Progenitor cell of endocrine pancreas (in vitro differentiated cells): ENCODE measurements at regions not wholly inside any gene's neighbourhood (a gene's known extent, or its start where the extent isn't known, plus 50 kb on each side); places are given as distances from the start of the nearest gene placed in this dataset.

Experiments used
- DNase-seq: peaks from one replicate; pipeline ENCODE4 v3.0.0; 2021; ENCODE audit warnings: low spot score; ENCODE audit not compliant: unreplicated experiment
- H3K27ac Mint-ChIP-seq: 2 replicates; pipeline ENCODE4 v1.8.0; 2021; ENCODE audit warnings: mild to moderate bottlenecking, moderate library complexity, mixed read lengths
- H3K27me3 Mint-ChIP-seq: 2 replicates; pipeline ENCODE4 v1.8.0; 2021; ENCODE audit warnings: mixed read lengths
- H3K36me3 Mint-ChIP-seq: 2 replicates; pipeline ENCODE4 v1.8.0; 2022; ENCODE audit warnings: mixed read lengths; ENCODE audit not compliant: insufficient read depth
- H3K4me1 Mint-ChIP-seq: 2 replicates; pipeline ENCODE4 v1.8.0; 2021; ENCODE audit warnings: low read depth, mixed read lengths
- H3K4me3 Mint-ChIP-seq: 2 replicates; pipeline ENCODE4 v1.8.0; 2021; ENCODE audit warnings: low read depth, mild to moderate bottlenecking, moderate library complexity, mixed read lengths
- H3K9me3 Mint-ChIP-seq: 2 replicates; pipeline ENCODE4 v1.8.0; 2021; ENCODE audit warnings: low read depth, mixed read lengths
- TF ChIP-seq, protein P1 (sequence below): fragments of 200-600 bp; sonication (generic); IDR thresholded peaks from one replicate; pipeline ENCODE4 v1.5.0; 2021; ENCODE audit warnings: antibody characterized with exemption, mild to moderate bottlenecking; ENCODE audit not compliant: unreplicated experiment

DNA sequence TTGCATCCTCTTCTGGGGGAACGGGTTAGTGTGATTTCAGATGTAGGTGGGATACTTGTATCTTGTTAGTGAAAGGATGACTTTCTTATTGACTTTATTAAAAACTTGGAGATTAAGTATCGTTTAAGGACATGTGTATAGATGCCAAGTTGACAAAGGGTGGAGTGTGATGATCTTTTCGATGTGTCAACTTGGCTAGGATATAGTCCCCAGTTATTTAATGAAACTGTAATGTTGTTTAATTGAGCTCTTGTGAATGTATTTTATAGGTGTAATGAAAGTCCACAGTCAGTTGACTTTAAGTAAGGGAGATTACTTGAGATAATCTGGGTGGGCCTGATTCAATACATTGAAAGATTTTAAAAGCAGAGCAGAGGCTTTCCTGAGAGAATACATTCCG, 127.0 kb downstream of the AASDH start:
- TF ChIP-seq, protein P1, sequence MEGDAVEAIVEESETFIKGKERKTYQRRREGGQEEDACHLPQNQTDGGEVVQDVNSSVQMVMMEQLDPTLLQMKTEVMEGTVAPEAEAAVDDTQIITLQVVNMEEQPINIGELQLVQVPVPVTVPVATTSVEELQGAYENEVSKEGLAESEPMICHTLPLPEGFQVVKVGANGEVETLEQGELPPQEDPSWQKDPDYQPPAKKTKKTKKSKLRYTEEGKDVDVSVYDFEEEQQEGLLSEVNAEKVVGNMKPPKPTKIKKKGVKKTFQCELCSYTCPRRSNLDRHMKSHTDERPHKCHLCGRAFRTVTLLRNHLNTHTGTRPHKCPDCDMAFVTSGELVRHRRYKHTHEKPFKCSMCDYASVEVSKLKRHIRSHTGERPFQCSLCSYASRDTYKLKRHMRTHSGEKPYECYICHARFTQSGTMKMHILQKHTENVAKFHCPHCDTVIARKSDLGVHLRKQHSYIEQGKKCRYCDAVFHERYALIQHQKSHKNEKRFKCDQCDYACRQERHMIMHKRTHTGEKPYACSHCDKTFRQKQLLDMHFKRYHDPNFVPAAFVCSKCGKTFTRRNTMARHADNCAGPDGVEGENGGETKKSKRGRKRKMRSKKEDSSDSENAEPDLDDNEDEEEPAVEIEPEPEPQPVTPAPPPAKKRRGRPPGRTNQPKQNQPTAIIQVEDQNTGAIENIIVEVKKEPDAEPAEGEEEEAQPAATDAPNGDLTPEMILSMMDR: no peak
- Mint-ChIP-seq H3K4me3 (no peak overlapping the region), H3K36me3 (peaks cover 20% of the 10 kb centered on the region), H3K9me3 (peaks cover 8% of the 10 kb centered on the region), H3K4me1 (peaks cover 24% of the 10 kb centered on the region), H3K27me3 (no peaks in the 10 kb centered on the region), H3K27ac (no peak overlapping the region)
- no peak for DNase-seq

DNA sequence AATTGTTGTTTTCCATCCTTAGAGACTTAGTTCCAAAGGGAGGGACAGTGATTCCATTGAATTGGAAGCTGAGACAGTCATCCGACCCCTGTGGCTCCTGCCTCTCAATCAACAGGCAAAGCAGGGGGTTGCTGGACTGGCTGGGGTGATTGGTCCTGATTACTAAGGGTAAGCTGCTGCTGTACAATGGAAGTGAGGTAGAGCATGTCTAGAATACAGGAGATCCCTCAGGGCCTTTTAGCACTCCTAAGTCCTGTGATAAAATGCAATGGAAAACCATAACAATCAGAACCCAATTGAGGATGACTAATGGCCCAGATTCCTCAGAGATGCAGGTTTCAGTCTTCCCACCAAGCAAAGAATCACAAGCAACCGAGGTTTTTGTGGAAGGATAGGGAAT, 127.6 kb downstream of the AASDH start:
- DNase-seq: no peak
- peaks cover 8% of the 10 kb centered on the region for H3K9me3 Mint-ChIP-seq
- H3K27ac Mint-ChIP-seq: no peak overlapping the region
- peaks cover 23% of the 10 kb centered on the region for H3K36me3 Mint-ChIP-seq
- H3K4me3 Mint-ChIP-seq: no peak overlapping the region
- TF ChIP-seq, protein P1: no peak
- H3K27me3 Mint-ChIP-seq: no peaks in the 10 kb centered on the region
- H3K4me1 Mint-ChIP-seq: peaks cover 24% of the 10 kb centered on the region

GRCh38 chr4:56255820-56256219, 131.5 kb downstream of the AASDH start:
- Mint-ChIP-seq H3K4me3 (no peak overlapping the region), H3K27ac (no peak overlapping the region), H3K27me3 (no peaks in the 10 kb centered on the region), H3K9me3 (peaks cover 8% of the 10 kb centered on the region), H3K36me3 (peaks cover 20% of the 10 kb centered on the region), H3K4me1 (peaks cover 30% of the 10 kb centered on the region)
- DNase-seq: no peak
- TF ChIP-seq, protein P1: no peak

DNA sequence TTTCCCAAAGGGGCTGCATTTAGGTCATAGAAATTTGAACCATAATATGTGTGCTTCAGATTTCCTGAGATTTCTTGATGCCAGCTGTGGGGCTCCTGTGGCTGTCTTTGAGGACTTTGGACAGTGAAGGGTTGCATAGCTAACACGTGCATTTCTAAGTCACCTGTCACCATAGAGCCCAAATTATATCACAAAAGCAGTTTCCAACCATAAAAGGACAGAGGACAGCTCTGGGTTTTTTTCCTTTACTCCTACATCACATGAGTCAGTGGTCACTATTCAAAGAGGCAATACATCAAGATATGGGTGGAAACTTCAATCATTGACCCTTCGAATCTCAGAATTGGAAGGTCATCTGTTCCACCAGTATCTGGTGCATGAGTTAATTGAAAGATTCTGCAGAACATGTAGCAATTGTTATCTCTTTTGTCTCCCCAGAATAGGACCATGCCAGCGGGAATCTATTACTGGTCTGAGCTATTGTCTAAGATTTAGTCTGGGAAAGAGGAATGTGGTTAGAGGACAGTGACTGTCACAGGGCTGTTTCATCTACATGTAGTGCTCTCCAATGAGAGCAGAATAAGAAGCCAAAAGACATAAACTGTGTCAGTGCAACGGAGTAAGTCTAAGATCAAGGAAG, 133.5 kb downstream of the AASDH start:
- Mint-ChIP-seq H3K4me3 (no peak overlapping the region), H3K27me3 (no peaks in the 10 kb centered on the region), H3K27ac (no peak overlapping the region), H3K9me3 (peaks cover 8% of the 10 kb centered on the region), H3K36me3 (peaks cover 19% of the 10 kb centered on the region), H3K4me1 (peaks cover 25% of the 10 kb centered on the region)
- no peak for DNase-seq
- TF ChIP-seq, protein P1: no peak

GRCh38 chr4:56252561-56253152, 134.6 kb downstream of the AASDH start:
- Mint-ChIP-seq H3K27me3 (no peaks in the 10 kb centered on the region), H3K27ac (peak overlapping the region; percentile 8), H3K36me3 (peaks cover 19% of the 10 kb centered on the region), H3K4me1 (peaks cover 17% of the 10 kb centered on the region), H3K9me3 (peaks cover 8% of the 10 kb centered on the region), H3K4me3 (no peak overlapping the region)
- no peak for DNase-seq
- TF ChIP-seq, protein P1: no peak
